ENCODE measurements at regions not wholly inside any gene's neighbourhood (a gene's known extent, or its start where the extent isn't known, plus 50 kb on each side); places are given as distances from the start of the nearest gene placed in this dataset.

DNA sequence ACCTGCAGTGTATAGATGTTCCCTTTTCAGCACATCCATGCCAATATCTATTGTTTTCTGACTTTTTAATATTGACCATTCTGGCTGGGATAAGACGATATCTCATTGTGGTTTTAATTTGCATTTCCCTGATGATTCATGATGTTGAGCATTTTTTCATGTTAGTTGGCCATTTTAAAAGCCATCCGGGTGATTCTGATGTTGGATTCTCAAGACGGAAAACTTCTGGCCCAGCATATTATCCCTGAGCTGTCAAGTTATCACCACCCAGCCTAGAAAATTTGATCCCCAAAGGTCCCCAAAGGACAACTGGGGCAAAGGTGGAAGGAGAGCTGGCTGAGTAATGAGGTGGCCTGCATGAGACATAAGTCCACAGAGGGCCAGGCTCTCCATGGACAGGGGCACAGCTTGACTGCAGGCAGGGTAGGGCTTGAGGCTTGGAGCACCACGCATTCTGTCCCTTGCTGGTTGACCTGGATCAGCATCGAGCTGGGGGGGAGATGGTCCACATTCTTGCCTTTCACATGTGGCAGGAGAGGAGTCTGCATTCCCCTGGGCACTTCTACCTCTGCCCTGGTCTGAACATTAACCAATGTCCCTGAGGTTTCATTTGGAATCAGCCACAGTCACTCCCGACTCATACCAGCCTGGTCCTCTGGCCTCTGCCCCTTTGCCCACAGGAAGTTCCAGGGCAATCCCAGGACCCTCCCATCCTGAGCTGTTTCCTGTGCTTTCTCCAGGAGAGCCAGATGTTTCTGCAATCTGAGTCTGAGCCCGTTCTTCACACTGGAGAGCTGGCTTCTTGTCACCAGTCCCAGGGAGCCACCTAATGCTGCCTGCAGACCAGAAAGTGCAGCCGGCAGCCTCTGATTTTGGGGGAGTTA lies 69.2 kb downstream of the ISG20 start:
- ATAC-seq, result no peak

DNA sequence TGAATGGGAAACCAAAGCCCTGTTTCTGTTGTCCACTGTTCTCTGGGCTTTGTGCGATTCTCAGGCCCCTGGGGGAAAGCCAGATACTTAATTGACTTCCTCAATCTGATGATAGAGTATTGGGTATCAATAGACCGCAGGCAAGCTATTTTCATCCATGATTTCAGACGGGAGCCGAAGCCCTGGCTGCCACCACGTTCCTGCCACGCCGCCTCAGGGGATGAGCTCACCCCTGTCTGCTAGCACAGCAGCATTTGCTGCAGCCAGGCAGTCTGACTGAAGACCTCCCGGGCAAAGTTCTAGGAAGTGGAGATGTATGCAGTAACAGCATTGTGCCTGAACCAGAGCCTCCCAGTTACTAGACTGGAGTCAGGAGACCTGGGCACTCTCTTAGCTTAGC lies 69.8 kb downstream of the ISG20 start:
- no peak for ATAC-seq

DNA sequence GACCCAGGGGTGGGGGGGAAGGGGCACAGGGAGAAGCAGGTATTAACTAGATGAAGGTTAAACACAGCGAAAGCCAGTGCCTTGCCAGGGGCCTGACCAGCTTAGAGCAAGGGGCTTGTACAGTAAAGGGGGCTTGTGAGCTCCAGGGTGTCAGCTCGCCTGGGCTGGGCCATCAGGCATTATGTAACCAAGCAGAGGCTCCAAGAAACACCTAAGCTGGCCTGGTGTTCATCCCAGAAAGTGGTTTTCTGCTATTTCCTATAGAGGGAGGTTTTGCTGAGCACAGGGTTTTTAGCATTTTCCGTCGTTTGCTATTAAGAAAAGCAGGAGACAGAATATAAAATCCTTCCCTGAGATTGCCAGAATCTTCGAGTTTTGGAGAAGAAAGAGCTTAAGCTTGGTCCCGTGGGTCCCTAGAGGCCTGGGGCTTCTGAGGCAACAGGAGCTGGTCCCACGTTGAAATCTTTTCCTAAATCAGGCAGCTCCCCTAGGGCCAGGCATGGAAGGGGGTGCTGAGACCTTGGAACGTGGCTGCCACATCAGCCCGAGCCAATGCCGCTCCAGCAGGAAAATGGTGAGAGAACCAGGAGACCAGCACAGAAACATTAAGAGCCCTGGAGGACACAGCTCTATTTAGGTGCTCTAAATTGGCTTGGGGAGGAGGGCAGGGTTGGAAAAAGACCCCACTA lies 71.4 kb downstream of the ISG20 start:
- no peak for ATAC-seq

DNA sequence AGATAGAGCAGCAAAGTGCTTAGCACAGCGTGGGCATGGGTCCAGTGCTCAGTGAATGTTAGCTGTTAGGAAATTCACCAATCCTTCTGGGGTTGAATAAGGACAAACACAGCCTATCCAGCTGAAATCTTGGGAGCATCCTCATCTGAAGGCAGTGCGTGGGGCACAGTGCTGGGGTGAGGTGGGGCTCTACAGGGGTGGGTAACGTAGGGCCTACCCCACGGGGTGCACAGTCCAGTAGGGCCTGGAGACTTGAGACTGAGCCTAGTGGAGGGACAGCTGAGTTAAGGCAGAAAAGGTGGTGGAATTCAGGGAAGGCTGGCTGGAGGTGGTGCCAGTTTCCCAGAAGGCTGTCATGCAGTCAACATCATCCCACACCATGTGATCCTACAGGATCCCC lies 73.0 kb downstream of the ISG20 start:
- no peak for ATAC-seq

DNA sequence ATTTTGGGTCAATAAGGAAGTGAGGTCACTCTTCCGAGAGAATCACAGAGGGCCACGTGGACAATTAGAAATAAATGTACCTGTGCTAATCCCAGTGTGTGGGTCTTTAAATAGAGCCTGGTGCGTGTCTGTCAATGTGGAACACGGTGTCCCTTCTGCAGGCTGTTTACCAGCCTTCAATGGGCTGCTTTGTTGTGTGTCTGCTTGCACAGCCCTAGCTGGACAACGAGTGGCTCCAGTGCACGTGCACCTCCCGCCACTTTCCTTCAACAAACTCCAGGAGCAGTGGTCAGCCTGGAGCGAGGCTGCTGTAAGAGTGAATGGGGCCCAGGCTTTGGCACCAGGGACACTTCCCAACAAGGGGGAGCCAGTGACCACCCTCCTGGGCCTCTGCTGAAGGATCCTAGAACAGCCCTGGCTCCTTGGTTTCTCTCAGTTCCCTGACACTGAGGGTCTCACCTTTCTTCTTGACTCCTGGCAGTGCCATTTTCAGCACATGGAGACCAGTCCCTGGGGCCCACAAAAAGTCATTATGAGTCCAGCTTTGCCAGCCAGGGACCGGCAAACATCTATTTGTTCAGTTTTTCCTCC lies 76.1 kb downstream of the ISG20 start:
- ATAC-seq, result no peak

DNA sequence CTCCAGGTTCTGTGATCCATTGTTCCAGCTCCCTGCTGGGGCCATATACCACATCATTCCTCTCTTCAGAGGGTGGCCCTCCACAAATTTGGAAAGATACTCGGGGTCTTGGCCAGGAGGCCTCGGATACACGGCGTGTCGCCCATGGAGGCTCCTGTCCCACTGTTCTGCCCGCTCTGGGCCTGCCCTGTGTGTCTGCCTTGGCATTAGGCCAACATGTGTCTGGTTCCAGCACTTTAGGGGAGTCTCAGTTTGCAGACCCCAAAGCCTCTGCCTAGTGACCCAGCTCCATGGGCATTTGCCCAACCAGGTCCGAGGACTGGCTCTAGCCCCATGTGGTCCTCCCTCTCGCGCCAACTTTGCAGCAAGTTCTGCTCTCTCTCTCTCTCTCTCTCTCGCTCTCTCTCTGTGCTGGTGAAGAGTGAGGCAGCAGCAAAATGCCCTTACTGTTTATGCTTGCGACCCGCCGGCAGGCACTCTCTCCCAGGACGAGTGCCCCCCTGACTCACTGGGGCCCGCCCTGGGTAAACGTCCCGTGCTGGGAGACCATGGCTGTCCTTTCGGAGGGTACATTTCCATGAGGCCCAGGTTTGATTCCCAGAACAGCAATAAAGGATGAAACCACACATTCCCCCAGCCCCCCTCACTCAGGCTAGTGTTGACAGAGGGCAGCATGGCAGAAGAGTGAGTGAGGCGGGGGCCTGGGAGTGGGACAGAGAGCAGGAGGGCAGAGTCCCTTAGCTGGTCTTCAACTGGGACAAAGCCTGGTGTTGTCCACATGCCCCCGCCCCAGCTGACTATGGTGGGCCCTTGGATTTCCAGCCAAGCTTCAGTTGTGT lies 77.9 kb downstream of the ISG20 start:
- ATAC-seq, result no peak

DNA sequence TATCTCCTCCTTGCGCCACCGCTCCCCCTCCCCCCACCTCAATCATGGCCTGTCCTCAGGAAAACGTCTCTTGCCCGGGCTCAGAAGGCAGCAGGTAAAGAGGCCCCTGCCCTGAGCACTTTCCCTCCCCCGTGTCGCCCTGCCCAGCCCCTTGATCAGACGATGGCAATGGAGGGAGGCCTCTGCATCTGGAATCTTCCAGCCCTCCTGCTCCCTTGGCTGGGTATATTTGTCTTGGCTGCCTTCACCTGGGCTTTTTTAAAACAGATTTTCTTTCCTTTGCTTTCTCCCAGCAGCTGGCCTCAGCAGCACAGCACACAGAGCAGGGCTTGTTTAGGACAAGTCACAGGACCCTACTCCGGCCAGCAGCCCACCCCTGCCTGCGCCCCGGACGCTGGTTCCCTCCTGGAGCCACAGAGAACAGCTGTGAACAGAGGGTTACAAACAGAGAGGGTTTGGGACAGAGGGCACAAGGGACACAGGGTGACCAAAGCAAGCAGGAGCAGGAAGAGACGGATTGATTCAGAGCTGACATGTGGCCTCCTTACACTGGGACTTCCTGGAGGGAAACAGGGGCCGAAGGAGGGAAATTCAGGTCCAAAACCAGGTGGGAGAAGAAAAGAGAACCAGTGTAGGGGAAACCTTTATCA lies 78.7 kb downstream of the ISG20 start:
- ATAC-seq, result no peak

DNA sequence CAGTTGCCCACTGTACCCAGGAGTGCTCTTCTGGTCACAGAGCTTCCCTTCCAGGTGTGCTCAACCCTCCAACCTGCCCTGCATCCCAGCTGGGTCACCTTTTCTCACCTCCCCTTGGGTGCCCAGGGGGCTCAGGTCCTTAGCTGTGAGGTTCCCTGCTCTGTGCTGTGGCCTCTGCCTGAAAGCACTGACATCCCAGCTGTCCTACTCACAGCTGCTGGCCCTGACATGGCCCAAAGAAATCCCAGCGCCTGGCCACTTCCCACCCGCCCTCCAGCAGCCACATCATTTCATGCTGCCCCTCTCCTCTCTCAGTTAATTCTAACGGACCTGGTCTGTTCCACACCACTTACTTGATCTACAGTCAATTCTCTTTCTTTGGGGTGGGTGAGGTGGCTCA lies 79.9 kb downstream of the ISG20 start:
- ATAC-seq, result no peak

DNA sequence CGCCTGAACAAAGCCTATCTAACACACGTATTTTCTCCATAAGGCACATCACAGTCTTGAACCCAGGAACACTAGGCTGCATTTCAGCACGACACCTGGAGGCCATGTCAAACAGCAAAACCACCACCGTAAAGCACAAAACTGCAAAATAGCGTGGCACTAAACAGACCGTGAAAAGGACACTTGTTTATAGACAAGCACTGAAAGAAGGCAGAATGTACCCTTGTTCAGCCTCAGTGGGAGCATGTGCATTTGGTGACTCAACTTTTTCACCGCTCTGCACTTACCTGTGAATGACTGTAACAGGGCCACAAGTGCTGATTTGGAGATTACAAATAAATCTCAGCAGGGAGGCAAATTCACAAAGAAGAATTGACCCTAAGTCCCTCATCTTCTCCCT lies 80.8 kb downstream of the ISG20 start:
- no peak for ATAC-seq

DNA sequence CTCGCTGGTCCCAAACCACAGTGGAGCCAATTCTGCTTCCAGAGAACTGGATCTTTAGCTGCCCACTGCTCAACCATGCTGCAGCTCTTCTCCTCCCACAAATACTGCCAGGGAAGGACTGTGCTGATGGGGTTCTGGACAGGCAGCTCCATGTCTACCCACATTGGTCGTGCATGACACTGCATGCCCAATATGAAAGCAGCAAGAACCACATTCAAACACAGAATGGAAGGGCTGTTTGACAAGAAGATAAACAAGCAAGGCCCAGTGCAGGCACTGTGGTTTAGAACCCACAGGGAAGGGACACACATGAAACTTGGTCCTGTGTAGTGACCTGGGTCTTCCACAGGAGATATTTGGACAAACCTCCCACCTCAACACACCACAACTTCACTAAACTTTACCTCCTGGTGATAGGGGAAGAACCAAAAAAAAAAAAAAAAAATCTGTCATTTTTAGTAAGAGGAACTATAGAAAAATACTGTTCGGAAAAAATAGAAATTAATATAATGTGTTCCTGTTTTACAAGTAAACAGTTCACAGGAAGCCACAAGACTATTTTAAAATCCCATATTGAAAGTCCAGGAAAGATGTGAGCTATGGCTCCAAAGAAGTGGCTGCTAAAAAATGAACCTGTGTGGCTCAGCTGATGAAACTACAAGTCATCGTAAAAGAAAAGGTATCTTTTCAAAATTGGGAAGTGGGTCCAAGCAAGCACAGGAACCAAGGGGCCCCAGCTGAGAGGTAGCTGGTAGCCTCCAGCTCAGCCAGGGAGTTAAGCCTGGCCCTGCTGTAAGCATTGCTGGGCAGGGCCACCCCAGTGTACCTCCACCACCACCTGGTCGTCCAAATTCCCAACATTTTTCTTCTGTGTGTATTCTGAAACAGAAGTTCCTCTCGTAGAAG lies 77.7 kb upstream of the ACAN start:
- ATAC-seq, result no peak

DNA sequence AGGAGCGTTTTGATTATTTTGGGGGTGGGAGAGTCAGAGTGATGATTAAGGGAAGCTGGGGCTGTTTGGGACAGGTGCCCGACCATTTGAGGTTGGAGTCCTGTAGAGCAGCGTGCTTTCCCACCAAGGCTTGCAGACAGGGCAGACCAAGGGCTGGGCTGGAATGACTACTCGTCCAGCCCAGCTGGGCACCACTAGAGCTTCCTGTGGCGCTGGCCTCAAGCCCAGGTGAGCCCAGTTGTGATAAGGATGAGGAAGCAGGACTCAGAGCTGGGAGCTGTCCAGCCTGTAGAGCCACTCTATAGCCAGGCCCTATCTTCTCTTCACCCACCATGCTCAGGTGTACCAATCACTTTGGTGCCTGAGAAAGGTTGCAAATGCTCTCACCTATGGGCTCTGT lies 75.8 kb upstream of the ACAN start:
- ATAC-seq, result no peak

DNA sequence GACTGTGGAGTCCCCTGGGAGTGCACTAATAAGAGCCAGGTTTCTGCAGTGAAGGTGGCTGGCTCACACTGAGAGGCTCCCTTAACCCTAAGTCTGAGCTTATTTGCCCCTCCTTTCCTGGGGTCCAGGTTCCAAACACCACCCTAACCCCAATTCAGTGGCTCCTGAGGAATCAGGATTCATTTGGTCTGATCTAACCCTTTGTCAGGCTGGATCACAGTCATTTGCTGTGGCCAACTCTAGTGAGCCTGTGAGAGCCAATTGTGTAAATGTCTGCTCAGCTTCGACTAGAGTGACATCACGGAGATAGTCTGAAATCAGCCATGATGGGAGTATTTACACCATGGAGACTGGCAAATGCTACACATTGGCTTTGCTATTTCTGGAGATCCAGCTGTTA lies 73.7 kb upstream of the ACAN start:
- no peak for ATAC-seq

DNA sequence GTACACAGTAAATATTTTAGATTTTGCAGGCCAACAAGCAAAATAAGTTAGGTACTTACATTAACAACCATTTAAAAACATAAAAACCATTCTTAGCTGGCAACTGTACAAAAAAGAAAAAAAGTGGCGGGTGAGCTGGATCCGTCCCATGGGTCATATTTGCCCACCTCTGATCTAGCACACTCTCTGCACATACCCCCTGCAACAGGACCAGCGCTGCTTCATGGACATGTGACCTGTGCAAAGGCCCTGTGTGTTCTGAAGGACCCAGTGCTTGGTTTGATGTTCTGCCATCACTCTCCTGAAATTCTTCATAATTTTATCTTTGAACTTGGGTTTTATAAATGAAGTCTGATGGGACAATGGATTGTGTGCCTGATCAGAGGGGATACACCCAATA lies 72.5 kb upstream of the ACAN start:
- no peak for ATAC-seq

DNA sequence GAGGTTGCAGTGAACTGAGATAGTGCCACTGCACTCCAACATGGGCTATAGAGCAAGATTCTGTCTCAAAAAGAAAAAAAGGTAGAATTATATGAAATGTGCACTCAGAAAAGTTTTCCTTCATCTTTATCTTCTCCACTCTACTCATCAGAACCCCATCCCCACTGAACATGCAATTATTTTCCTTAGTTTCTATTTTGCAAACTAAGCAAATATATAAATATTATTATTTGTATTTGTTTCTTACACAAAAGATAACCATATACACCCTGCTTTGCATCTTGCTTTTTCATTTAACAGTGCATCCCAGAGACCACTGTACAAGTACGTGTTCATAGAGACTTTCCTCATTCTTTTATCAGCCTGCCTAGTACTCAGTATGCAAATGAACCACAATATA lies 68.0 kb upstream of the ACAN start:
- no peak for ATAC-seq

DNA sequence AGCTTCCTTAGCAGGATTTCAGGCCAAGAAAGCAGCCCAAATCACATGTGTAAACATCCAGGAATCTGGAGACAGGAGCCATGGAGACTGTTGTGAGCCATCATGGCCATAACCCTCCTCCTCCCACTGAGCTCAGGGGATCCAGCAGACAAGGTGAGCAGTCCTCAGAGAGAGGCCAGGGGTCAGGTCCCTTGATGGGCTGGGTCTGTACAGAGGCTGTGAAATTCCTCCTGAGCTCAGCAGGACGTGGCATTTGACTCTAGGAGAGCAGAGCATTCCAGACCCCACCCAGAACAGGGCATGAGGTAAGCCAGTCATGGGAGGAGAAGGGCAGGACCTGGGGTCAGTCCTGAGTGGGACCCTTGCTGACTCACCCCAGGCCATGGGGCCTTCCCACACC lies 67.0 kb upstream of the ACAN start:
- ATAC-seq, result no peak

DNA sequence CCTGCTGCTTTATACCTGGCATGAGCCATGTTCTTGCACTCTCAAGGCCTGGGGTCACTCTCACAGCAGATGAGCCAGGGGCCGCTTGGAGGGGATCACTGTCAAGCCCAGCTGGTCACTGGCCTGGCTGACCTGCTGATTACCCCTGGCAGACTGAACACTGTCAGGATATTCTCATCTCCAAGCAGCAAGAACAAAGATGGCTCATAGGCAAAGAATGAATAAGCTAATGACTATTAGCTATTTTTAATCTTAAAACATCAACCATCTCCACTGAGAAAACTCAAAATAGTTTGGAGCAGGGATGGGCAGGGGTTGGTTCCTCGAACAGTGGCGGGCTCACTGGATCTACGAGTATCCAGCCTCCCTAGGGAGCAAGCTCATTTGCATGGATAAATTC lies 64.4 kb upstream of the ACAN start:
- no peak for ATAC-seq

DNA sequence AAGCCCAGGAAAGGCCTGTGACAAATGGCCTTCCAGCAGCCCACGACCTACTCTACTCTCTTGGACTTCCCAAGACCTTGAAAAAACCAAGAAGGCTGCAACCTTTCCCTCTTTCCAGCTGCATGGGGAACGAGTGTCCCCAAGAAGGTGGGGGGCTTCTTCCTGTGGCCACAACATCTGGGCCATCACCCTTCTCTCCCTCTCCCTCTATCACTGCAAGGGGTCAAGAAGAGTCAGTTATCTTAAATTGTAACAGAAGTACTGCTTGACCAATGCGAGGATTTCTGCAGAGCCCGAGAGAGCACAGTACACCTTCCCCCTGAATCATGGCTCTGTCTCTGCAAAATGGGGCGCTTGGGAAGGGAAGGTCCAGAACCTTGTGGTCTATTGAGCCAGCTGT lies 63.7 kb upstream of the ACAN start:
- ATAC-seq, result no peak

DNA sequence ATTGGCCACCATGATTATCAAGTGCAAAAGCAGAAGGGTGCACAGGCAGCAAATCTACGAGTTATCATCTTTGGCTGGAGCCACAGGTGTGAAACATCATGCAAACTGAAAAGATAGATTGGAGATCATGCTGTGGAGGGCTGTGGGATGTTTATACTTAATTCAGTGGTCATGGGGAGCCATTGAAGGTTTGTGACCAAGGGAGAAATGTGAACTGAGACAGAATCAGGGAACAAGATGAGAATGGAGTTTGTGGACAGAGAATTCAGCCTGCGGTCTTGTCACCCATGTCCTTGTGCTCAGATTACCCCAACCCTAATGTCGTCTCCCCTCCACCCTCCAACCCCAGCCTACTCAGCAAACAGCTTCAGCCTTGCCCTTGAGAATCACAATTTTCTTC lies 62.9 kb upstream of the ACAN start:
- no peak for ATAC-seq

DNA sequence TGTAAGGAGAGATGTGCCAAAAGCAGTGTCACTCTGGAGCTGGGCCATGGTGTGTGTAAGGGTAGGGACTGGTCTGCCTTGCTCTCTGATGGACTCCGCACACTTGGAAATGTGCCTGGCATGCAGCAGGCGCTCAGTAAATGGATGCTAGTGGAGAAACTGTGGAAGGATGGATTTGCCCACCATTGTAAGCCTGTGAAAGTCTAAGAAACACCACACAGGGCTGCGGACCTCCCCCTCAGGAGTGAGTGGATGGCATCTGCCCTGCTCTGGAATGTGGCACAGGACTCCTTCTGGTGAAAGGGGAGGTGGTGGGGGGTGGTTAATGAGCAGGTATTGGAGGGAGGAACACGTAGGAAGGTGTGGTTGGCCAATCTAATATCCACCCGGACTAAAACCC lies 62.2 kb upstream of the ACAN start:
- no peak for ATAC-seq

DNA sequence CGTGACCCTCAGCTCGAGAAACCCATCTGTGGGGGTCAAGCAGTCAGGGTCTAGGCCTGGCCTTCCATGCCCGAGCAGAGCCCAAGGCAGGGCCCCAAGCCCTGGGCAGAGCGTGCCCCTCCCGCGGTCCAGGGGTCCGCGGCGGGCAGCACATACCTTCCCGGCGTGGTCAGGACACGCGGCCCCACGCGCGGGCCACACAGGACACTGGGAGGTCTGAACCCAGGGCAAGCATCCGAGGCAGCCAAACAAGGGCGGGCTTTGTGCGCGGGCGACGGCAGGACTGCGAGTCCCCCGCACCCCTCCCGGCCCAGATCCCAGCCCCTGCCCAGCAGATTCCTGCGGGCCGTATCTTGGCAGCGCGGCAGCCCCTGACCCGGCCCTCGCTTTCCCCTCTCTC lies 61.6 kb upstream of the ACAN start:
- ATAC-seq, result peak; percentile 17

DNA sequence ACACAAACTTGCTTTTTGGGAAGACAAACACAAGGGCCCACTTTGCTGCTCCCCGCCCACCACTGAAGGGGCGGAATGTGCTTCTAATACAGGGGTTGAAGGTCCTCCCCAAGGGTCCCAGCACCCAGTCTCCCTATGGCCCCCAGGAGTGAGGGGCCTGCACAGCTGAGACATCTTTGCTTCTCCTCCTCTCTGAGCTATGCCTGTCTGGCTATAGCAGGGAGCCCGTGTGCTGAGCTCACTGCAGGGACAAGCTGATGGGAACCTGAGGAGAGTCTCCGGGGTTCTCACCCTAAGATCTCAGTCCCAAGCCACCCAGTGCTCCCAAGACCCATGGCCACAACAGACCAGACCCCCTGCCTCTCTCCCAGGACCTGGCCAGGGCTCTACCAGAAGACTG lies 61.1 kb upstream of the ACAN start:
- no peak for ATAC-seq
